GM18511 (cell line): ENCODE measurements at regions not wholly inside any gene's neighbourhood (a gene's known extent, or its start where the extent isn't known, plus 50 kb on each side); places are given as distances from the start of the nearest gene placed in this dataset.

Source experiments
- ATAC-seq: cut with Tn5 transposase; IDR thresholded peaks from one replicate; pipeline ENCODE4 v1.9.1; 2021; ENCODE audit warnings: mild to moderate bottlenecking, moderate library complexity; ENCODE audit not compliant: unreplicated experiment

DNA sequence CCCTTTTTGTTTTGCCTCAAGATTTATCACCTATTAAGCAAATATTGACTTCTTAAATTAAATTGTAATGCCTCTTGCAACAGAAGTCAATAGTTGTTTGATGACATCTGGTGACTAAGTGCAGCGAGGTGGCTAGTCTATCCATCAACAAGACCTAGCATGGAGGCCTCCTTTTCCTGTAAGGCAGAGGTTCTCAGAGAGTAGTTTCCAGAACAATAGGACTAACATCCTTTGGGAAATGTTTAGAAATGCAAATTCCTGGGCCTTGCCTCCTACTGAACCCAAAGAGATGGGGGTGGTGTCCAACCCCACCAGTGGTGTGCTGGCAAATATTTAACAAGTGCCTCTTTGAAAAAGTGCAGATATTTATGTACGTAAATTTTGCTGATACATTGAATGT, 143.7 kb downstream of the SCP2D1 start:
- ATAC-seq, result no peak

DNA sequence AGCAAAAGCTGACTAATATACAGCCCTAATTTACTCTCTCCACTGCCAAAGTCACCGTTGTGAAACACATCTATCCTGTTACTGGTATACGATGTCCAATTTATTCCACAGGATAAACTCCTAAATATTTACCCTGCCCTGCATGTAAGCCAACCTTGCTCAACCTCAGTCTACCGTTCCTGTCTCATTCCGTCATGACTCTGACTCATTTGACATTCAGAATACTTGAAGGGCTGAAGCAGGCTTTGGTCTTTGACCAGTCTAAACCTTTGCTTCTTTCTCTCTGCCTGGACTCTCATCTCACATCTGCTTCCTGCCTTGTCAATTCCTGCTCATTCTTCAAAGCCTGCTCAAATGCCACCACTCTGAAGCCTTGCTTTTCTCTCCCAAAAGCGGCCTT, 157.5 kb downstream of the SCP2D1 start:
- ATAC-seq, result no peak

DNA sequence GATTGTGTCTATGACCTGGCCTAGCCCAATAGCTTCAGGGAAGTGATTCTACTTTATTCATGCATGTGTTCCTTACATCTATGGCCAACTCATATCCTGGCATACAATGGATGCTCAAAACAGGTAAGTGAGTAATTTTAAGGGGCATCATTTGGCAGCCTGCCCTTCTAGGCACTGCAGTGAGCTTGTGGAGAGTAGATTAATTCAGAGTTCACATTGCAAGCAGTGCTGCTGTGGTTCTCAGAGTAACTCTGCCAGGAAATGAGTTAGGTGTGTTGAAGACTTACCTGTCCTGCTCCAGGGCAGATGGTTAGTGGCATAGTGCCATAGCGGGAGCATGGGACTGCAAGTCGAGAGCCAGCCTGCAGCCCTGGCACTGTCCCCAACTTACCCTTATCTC, 158.0 kb downstream of the SCP2D1 start:
- no peak for ATAC-seq

DNA sequence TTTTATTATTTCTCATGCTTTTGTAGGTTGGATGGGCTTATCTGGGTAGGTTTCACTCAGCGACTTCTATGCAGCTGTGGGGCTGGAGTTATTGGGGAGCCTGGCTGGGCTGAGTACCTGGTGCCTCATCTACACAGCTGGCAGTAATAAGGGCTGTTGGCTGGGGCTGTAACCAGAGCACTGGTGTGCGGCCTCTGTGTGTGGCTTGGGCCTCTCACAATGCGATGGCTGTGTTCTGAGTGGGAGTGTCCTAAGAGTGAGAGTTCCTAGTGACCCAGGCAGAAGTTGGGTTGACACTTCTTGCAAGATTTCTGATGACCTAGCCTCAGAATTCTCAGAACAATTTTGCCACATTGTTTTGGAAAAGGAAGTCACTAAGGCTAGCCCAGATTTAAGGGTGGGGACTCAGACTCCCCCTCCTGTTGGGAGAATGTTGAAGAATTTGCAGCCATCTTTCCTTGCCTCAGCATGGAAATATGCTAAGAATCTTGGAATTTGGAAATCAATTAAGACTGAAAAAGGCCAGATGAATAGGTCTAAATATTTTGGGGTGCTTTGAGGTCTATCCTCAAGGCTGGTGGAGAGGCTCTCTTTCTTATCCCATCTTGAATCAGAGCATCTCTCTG, 158.8 kb downstream of the SCP2D1 start:
- no peak for ATAC-seq

DNA sequence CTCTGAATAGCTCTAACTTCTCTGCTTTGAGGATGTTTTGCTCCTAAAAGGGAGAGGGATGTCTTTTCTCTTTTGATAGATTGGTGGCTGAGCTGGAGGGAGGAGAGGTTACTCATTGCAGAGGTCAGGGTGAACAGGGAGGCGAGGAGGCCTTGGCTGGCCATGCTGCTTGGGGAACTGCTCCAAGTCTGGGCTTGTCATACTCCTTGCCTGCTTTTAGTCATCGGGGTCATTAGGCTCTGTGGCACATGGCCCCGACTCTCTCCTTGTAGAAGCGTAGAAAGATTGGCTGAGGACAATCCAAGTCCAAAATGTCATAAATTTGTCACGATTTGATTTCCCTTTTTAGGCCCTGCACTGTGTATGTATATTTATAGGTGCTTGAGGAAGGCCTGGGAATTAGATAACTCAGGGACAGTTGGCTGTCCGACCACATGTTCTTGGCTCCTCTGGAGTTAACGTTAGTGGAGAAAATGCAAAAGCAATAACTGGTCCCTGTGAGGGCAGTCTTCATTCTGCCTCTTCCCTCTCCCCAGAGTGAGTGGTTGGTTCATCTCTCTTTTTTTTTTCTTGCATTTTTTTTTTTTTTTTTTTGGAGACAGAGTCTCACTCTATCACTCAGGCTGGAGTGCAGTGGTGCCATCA, 160.1 kb downstream of the SCP2D1 start:
- no peak for ATAC-seq

DNA sequence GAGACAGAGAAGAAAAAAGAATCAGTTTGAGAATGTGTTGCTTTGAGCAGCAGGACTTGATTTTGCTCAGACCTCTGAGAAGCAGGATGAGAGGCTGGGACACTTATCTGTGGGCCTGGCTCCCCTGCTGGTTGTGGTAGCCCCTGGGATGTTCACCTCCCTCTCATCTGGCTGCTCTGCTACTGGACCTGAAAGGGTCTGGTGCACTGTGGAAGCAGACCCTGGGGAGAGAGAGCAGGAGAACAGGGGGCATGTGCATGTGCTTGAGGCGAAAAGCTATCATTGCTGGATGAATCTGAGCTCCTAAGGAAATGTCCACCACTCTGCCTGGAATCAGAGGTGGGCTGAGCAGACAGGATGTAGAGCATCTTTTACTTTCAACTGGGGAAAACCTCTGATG, 161.1 kb downstream of the SCP2D1 start:
- ATAC-seq, result no peak

DNA sequence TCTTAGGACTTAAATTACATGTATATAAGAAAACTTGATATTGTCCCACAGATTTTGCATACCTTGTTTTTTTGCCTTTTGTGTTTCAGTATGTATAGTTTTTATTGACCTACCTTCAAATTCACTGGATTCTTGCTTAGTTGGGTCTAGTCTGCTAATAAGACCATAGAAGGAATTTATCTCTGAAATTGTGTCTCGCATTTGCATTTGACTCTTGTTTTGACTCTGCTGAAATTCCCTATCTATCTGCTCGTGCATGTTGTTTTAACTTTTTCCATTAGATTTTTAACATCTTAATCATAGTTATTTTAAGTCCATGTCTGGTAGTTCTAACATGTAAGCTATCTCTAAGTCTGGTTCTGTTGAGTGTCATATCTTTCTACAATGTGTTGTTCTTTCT, 163.9 kb downstream of the SCP2D1 start:
- no peak for ATAC-seq

DNA sequence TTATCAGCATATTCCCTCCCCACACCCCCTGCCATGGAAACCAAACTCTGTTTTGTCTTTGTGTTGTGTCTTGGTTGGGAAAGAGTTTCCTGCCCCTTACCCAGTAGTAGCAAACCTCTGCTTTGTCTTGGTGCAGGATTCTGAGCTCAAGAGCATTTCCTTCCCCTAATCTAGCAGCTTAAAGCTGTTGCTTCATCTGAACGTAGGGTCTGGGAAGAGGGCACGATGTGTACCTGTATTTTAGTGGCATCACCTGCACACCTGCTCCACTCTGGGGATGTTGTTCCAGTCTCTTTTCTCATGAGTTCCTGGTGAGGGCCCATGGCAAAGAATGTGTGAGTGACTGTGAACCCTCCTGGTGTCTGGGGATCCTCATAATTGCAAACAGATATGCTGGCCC, 164.7 kb downstream of the SCP2D1 start:
- no peak for ATAC-seq

DNA sequence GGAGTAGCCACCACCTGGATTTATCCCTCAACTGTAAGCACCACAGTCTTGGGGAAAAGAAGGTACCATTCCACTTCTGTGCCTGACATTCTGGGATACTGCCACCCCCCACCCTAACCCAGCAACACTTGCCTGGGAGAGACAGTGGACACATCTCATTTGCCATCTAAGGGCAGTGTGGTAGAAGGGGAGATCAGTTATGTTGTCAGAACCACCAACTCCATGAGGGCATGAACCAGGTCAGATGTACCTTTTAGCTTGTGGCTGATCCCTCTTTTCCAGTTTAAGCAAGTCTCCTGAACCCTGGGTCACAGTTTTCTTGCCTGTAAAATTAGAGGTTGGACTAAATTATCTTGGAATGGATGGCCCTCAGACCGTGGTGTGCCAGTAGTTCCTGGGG, 165.5 kb downstream of the SCP2D1 start:
- no peak for ATAC-seq

DNA sequence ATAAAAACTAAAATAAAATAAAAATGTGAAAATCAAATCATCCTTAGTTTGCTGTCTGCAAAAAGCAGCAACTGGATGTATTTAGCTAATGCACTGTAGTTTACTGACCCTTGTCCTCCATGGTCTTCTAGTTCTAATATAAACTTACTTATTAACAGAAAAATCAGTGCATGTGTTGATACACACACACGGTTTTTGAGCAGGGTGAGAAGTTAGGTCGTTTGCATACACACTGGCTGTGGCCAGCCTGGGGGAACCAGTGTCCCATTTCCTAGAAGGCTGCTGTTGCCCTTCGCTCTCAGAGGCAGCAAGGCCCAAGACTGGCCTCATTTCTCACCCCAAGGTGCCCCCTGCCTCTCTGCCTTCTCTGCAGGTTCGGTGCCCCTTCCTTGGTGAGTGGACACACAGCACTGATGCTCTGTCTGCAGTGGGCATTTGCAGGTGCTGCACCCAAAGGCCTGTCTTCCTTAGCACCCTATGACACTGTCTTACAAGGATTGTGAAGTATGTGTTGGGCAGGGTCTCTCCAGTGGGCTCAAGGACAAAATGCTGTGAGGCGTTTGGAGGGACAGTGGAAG, 168.5 kb downstream of the SCP2D1 start:
- ATAC-seq, result no peak

DNA sequence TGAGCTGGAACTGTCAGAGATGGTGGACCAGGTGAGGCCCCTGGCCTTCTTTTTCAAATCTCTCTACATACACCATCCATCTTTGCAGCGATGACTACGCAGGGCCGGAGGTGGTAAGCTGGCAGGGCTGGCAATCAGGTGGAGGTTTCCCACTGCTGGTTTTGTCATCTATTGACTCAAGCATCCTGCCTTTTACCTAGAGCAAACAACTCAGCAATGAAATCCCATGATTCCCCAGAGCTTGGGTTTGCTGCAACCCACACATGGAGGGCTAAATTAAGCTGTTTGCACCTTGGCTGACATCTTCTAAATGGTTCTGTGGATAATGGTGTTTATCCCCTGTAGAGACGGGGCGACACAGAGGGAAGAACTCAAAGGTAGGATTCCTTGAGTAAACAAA, 170.2 kb downstream of the SCP2D1 start:
- no peak for ATAC-seq

DNA sequence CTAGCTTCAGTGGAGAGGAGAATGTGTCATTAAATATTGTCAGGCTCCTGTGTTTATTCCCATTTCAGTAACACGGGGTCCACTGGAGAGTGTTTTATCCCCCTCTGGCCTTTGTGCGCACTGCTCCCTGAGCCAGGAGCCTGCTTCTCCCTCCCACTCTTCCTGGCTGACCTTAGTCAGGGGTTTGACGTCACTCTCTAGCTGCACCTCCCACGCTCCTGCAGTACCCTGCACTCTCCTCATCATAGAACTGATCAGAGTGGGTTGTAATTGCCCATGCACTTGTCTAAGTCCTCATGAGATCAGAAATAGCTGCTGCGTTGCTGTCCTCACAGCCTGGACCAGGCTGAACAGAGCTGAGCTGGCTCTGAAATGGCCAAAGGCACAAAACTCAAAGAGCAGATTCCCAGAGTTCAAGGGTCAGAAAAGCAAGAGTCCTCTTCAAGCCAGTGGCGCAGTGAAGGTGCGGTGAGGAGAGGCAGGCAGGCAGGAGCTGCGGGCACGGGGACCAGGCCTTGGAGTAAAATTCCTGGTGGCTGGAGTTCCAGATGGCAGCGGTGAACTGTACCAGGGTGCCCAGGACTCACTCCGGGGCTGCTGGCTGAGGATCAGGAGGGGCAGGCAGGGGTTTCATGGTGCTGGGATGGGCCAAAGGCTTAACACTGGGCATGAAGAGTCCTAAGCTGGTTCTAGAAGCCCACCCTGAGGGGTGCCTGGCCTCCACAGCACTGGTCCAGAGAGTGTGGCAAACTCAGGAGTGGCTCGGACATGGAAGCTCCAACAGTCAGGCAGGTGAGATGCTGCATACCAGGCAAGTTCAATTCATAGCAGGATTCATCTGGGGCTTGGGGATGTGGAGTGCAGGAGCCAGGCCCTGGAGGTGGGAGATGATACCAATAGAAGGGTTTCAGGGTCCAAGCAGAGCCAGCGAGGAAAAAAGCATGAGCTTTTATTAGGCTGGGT, 170.9 kb downstream of the SCP2D1 start:
- no peak for ATAC-seq

DNA sequence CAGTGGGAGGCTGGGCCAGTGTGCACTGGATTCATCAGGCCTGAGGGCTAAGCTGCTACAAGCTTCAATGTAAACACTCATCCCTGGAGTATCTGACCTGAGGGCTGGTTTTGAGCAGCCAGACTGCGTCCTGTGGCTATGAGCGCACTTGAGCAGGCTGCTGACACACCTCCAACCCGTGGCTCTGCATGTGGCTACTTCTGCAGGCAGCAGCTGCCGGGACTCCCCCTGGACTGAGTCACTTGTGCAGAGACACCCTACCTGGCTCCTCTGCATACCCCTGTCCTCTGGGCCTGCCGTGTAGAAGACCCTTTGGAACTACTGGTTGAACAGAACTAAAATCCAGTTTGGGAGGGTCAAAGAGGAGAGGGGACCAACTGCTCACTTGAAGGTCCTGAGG, 172.0 kb downstream of the SCP2D1 start:
- no peak for ATAC-seq

DNA sequence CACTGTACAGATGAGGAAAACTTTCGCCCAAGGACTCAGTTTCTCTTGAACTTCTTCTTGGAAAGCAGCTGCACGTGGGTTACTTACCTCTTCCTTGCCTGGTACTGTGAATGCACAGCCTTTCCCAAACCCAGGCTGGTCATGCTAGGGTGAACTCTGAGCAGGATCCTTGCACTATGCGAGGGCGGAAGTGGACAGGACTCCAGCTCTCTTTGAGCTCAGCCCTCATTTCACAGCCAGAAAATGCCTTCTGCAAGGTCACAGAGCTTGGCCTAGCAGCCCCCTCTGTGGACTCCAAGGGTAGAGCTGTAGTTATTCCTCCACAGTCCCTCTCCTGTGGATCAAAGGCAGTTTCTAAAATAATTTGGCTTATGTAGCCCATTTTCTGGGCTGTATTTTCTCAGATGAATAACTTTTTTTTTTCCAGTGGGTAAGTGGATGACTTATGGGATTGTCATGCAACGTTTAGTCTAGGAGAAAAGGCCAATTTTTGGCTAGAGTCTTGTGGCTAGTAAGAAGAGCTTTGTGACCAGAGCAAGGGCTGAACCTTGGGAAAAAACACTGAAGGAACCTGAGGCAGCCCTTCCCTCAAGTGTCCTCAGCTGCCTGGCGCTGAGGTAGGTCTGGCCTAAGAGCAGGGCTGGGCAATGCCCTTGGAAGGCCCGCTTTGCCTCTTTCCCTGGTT, 172.7 kb downstream of the SCP2D1 start:
- no peak for ATAC-seq

DNA sequence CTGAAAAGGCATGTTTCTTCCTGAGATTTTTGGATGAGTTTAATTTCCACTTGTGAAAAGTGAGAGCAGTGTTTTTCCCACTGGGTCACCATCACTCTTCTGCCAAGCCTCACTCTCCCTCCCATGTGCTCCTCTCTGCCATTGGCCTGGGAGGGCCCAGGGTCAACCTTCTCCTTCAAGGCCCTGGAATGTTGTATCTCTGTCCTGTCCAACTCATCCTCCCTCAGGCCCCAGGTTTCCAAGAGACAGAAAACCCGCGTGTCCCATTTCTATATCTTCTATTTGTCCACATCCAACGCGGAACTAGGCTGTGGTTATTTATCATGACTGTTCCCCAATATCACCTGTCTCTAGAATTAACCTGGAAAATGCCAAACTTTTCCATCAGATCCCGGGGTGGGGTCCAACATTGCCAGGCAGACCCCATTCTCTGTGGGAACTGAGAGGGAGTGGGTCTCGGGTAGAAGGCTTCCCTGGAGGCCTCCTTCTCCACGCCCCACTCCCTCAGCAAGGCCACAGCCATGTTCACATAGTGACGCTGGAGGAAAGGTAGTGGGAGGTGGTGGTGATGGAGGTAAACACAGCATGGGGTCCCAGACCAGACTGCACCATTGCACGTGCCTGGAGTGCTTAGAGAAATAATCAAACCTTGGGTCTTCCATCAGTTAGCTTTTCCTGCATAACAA, 173.5 kb downstream of the SCP2D1 start:
- no peak for ATAC-seq

DNA sequence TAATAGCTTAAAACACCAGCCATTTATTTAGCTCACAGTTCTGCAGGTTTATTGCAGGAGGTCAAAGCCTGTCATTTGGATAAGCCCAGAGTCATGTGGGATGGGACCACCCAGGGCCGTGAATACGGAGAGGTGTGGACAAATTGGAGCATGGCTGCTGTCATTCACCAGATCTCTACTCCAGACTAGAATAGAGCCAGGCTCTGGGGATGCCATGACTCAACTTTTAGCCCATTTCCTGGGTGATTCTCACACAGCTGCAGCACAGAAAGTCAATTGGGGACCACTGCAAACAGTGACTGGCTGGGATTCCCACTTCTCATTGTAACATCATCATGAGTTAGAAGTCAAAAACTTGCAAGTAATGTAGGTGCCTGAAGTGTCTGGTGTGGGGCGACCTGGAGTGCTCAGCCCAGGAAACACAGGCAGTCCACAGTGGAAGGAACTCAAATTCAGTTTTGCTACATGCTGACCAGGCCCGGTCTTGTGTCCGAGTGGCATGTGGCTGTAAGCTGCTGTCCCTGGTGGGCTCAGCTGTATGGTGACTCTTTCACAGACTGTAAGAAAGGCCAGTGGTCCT, 174.3 kb downstream of the SCP2D1 start:
- no peak for ATAC-seq

DNA sequence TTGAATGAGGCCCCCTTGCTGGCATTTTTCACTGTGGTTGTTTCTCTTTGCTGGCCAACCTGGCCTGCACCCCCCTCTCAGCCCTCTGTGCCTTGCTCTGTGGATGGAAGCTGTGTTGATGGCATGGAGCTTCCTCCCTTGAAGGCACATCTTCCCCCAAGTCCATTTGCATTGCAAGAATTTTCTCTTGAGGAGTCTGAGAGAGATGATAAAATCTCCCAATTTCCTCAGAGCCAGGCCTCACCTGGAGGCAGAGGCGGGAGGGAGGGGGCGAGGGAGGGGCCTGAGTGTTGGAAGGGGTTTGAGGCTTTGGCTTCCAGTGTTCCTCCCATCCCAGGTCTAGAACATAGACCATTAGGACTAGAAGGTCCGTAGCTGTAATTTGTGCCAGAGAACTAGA, 175.1 kb downstream of the SCP2D1 start:
- ATAC-seq, result no peak

DNA sequence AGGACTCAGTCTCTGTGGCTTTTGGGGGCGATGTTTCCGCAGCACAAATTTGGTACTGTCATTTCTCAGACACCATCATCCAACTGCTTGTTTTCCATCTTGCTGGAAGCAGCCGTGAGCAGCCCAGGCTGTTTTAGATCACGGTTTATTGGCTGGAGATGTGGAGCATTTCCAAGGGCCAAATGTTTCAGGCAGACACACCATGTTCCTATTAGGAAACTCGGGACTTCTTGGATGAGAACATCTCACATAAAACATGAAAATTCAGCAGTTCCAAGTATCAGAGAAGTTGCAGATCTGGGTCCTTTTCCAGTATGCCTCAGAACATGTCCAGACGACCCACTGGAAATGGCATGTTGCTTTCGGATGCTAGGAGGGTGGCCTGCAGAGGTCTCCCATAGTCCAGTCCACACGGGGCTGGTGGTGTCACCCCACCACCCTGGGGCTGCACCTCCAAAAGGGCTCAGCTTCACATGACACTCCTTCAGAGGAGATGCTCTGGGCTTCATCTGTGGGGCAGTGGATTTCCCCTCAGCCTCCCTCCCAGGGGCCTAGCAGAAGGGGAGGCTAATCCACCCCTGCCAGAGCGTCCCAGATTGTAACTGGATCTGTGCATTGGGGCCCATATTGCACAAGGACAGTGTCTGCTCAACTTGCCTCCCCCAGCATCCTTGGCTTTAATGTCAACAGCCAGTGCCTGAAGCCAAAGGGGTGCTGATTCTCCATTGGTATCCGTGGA, 176.3 kb downstream of the SCP2D1 start:
- ATAC-seq, result no peak

DNA sequence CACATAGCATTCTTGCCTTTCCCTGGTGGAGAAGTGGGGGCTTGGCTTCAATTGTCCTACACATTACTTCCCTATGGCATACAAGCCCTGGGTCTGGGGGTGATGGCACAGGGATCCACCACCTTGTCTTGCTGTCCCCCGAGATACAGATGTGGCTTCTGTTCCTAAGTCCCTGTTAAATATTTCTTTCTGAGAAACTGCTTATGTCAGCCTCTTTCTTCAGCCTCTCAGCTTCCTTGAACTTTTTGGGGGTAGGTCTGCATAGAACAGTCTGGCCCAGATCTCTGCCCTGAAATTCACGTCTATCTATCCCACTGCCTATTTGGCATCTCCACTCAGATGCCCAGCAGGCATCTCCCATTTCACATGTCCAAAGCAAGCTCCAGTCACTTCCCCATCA, 177.4 kb downstream of the SCP2D1 start:
- no peak for ATAC-seq
